ENCODE measurements at regions not wholly inside any gene's neighbourhood (a gene's known extent, or its start where the extent isn't known, plus 50 kb on each side); places are given as distances from the start of the nearest gene placed in this dataset.

DNA sequence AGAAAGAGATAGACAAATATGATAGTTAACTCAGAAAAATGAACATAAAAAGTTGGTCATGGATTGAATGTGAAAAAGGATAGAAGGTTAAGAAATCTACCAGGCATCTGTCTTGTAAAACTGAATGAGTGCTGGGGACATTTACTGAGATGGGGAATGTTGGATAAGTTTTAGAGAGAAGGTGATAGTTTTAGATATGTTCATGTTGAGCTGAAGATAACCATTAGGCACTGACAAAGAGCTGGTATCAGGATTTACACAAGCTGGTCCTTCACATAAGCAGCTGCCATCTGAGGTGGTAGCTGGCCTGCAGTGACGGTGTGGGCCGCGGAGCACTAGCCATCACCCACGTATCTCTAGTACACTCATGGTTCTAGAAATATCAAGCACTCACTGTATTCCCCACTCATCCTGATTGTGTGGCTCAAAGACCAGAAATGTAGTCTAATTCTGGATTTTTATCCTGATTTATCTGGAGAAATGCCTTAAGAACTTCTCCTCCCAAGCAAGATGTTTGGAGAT, 194.4 kb upstream of the KCNJ16 start:
- DNase-seq (ENCODE audit: extremely low read depth in 1 of 2, low read depth in 1 of 2), result no peak

DNA sequence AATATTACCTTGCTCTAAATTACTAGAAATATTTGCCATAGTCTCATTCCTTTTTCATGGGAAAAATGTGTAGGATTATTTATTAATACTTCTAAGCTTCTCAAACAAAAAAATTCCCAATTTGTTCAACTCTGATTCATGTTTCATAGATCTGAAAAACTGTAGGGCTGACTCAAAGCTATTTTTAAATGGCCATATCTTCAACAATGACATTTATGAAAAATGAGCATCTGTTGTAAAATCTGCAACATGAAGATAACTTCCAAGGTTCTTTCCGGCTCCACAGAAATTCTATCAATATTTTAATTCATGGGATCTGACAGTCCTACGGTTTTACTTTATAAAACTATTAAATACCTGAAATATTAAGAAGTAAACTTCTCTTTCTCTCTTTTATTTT, 192.7 kb upstream of the KCNJ16 start:
- DNase-seq (ENCODE audit: extremely low read depth in 1 of 2, low read depth in 1 of 2), result no peak

GRCh38 chr17:69883120-69883519, 191.9 kb upstream of the KCNJ16 start:
- no peak for DNase-seq (ENCODE audit: extremely low read depth in 1 of 2, low read depth in 1 of 2)

DNA sequence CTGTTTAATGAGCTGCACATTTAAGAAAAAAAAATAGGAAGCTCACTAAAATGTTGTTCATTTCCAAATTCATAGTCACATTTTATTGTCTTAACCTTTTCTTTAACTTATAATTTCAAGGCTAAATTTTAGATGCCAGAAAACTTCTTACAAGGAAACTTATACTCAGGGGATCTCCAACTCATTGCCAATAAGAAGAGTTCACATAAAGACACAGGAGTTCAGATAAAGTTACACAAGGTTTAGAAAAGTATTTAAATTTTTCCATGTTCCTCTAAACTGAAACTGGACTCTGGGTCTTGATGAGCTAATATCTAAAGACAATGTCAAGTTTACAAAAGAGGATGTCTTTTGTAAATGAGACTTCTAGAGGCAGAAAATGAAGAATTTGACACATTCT, 190.7 kb upstream of the KCNJ16 start:
- DNase-seq (ENCODE audit: extremely low read depth in 1 of 2, low read depth in 1 of 2), result no peak

DNA sequence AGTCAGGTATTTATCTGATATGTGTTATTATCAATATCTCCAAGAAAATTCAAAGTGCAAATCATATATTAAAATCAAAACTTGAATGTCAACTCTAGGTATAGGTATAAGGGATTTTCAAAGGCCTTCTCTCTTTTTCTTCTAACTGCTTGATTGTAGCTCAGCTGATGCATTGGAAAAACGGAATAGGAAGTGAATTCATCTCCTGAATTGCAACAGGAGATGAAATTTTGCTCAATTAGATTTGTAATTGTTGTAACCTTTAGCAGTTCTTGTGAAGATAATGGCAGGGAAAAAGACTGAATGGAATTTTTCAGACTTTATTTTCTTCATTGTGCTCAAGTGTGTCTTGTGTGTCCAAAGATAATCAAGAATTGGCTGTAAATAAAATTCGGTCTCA, 190.2 kb upstream of the KCNJ16 start:
- DNase-seq (ENCODE audit: extremely low read depth in 1 of 2, low read depth in 1 of 2), result no peak

- DNase-seq (ENCODE audit: extremely low read depth in 1 of 2, low read depth in 1 of 2), result no peak
These were observed 176.4 kb upstream of the KCNJ16 start for GRCh38 chr17:69898601-69899000.

DNA sequence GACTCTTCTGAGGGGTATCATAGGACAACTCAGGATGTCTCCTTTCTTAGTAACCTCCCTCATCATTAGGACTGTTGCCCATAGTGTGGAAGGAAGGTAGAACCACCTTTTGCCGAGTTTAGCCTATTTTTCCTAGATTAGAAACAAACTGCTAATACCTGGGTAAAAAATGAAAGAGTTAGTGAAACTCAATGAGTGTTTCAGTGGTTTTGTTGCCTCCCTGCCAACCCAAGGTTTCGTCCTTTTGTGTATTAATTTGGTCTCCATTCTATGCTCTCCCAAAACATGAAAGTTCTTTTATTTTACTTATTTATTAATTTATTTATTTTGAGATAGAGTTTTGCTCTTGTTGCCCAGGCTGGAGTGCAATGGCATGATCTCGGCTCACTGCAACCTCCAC, 174.9 kb upstream of the KCNJ16 start:
- no peak for DNase-seq (ENCODE audit: extremely low read depth in 1 of 2, low read depth in 1 of 2)

GRCh38 chr17:69900829-69901228, 174.2 kb upstream of the KCNJ16 start:
- DNase-seq (ENCODE audit: extremely low read depth in 1 of 2, low read depth in 1 of 2), result no peak

GRCh38 chr17:69906306-69906705, 168.7 kb upstream of the KCNJ16 start:
- no peak for DNase-seq (ENCODE audit: extremely low read depth in 1 of 2, low read depth in 1 of 2)

DNA sequence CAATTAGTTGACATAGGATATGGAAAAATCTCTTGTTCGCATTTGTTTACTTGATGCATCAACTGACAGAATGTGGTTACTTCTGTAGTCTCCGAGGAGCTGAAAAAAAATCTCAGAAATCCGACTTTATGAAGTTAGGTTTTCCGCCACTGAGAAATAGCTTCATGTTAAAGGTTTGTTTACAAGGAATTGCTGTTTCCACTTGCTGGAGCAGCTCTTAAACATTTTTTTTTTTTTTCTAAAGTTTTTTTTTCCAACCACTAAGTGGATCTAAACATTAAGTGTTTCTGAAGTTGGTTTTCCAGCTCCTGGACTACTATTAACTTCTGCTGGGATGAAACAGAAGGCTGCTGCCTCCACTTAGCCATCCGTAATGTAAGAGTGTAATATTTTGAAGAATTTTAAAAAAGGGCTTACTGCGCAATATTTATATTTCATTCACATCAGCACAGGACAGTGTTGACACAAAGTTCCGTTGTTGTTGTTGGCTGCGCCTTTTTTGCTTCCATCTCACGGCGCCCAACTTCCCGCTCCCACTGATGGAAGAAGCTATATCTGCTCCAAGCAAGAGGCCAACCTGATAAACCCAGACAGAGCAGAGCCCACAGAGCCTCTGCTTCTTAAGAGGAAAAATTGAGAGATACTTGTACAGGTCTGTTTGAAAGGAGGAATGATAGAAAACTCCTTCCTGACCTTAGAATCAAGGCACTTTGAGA, 167.7 kb upstream of the KCNJ16 start:
- no peak for DNase-seq (ENCODE audit: extremely low read depth in 1 of 2, low read depth in 1 of 2)

GRCh38 chr17:69908626-69909368, 166.2 kb upstream of the KCNJ16 start:
- no peak for DNase-seq (ENCODE audit: extremely low read depth in 1 of 2, low read depth in 1 of 2)

DNA sequence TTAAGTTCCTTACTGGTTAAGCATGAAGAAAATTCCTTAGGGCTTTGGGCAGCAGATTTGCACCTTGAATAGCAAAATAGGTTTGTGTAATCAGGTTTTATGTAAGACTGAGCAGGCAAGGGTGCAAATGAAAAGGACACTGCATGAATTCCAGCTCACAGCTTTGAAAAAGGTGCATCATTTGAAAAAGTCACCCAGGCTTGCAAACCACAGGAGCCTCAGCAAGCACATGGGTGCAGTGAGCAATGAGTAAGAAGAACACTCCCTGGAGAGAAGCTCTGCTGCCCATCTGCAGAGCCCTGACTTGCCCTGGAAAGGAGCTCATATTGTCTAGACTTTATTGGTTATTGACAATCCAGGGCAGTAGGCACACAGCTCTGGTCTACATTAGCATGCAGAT, 165.6 kb upstream of the KCNJ16 start:
- DNase-seq (ENCODE audit: extremely low read depth in 1 of 2, low read depth in 1 of 2), result no peak

GRCh38 chr17:69912805-69913204, 162.2 kb upstream of the KCNJ16 start:
- DNase-seq (ENCODE audit: extremely low read depth in 1 of 2, low read depth in 1 of 2), result no peak

GRCh38 chr17:69913216-69913615, 161.8 kb upstream of the KCNJ16 start:
- no peak for DNase-seq (ENCODE audit: extremely low read depth in 1 of 2, low read depth in 1 of 2)

DNA sequence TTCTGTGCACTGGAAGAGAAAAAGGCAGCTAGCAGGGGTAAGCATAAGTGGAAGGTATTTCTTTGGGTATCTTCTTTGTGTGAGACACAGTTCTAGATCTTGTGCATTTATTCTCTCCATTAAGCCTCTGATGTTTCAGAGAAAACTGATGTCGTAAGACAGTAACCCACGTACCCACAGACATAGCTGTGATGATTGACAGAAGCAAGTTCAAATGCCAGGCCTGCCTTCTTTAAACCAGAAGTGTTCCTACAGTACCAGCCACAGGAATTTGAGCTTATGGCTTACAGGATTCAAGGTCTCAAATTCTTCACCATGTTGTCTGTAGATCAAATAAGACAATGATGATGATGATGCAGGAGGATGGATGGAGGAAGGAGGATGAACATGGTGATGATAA, 161.4 kb upstream of the KCNJ16 start:
- DNase-seq (ENCODE audit: extremely low read depth in 1 of 2, low read depth in 1 of 2), result no peak

- DNase-seq (ENCODE audit: extremely low read depth in 1 of 2, low read depth in 1 of 2), result no peak
These were observed 160.5 kb upstream of the KCNJ16 start for GRCh38 chr17:69914520-69914919.

DNA sequence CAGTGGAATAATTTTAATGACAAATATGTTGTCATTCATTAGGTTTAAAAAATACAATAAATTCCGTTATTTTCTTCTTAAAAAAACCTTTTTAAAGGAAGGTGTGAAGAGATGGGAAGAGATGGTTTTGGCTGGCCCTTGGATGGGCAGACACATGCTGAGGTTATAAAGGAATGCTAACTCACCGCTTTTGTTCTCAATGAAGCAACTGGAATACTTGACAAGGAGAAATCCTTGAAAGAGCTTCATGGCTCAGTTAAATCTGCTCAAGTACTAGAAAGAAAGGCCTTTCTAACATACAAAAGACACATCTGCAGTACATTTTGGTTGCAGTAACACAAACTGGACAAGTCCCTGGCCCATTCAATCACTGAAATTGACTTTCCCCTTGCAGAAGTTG, 158.3 kb upstream of the KCNJ16 start:
- no peak for DNase-seq (ENCODE audit: extremely low read depth in 1 of 2, low read depth in 1 of 2)

DNA sequence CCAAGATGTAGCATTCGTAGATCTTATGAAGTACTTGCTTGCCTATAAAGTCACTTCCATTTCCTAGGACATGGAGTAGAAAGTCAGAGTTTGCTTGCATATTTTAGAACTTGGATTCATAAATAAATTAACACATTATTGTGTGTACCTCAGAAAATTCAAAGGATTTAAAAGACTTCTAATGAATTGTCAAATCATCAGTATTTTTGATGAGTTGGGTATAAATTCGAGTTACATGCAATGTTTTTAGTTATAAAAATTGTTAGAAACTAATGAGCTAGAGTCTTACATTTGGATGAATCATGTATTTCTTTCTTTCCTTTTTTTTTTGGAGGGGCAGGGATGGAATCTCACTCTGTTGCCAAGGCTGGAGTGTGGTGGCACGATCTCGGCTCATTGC, 156.9 kb upstream of the KCNJ16 start:
- DNase-seq (ENCODE audit: extremely low read depth in 1 of 2, low read depth in 1 of 2), result no peak

DNA sequence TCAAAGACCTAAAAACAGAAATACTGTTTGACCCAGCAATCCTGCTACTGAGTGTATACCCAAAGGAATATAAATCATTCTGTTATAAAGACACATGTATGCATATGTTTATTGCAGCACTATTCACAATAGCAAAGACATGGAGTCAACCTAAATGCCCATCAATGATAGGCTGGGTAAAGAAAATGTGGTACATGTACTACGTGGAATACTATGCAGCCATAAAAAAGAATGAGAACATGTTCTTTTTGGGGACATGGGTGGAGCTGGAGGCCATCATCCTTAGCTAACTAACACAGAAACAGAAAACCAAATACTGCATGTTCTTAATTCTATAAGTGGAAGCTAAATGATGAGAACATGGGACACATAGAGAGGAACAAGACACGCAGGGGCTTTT, 155.2 kb upstream of the KCNJ16 start:
- no peak for DNase-seq (ENCODE audit: extremely low read depth in 1 of 2, low read depth in 1 of 2)

DNA sequence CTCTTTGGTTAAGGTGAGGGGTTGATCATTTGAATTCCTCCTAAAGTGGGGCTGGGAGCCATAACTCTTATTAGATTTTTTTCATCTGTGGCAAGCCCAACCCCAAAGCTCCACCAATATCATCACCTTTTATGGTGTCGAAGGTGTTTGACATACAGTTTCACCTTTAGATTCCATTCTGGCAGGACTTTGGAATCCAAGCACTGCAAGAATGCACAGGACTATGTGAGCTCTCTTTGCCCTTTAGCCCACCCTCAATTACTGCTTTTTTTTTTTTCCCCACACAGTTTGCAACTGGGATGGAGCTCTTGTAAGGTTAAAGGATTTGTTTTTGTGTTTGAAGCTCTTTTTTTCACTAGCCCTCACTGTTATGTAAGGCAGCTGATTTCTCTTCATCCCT, 154.0 kb upstream of the KCNJ16 start:
- no peak for DNase-seq (ENCODE audit: extremely low read depth in 1 of 2, low read depth in 1 of 2)

DNA sequence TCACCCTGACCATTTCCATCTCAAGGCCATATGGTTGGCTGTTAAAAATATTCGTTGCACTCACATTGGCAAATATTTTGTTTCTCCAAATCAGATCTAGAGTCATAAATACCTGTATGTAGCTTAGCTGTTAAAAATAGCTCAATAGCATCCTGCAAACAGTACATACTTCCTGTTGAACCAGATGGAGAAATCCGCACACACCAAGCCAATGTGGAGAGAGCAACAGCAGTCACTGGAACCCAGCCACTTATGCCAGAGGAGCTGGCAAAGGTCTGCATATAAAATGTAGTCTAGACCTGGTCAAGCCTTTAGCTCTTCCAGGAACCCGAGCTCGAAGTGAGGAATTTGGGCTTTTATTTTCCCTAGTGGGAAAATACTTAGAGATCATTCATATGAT, 146.4 kb upstream of the KCNJ16 start:
- DNase-seq (ENCODE audit: extremely low read depth in 1 of 2, low read depth in 1 of 2), result no peak

DNA sequence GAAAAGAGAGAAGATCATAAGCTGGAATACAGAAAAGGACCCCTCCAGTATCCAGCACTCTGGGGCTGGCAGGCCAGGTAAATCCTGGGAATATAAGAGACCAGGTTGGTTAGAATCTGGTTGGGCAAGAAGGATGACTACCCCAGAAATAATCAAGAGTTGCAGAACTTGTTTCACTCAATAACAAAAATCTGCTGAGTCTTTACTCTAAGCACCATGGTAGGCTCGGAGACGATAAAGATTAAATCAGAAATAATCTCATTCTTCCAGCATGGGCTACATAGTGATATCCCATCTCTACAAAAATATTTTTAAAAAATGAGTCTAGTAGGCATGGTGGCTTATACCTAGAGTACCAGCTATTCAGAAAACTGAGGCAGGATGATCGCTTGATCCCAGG, 138.0 kb upstream of the KCNJ16 start:
- DNase-seq (ENCODE audit: extremely low read depth in 1 of 2, low read depth in 1 of 2), result no peak

Data from stimulated activated CD8-positive, alpha-beta memory T cell treated with anti-CD3 and anti-CD28 coated beads, Interleukin-7, amount 100 ng/mL, for 48 hours (primary cell).